Fibroblast of lung (primary cell): ENCODE measurements at regions not wholly inside any gene's neighbourhood (a gene's known extent, or its start where the extent isn't known, plus 50 kb on each side); places are given as distances from the start of the nearest gene placed in this dataset.

ENCODE experiments used
- EZH2 ChIP-seq: IDR thresholded peaks from 2 replicates; pipeline ENCODE4 v1.5.1; 2012; ENCODE audit warnings: low read length, control low read depth, mild to moderate bottlenecking; ENCODE audit errors: missing control alignments
- TF ChIP-seq, protein P1 (sequence below), 2 donors: IDR thresholded peaks in 1 of 2; conservative IDR thresholded peaks in 1 of 2; 1 replicate in 1 of 2; 2 replicates in 1 of 2; pipeline ENCODE4 v1.5.1; 2011 to 2012; ENCODE audit warnings: low read length in 2 of 2, control low read depth in 1 of 2, inconsistent platforms in 1 of 2, low read depth in 1 of 2, mild to moderate bottlenecking in 1 of 2

GRCh38 chr18:22831441-22831904 is 101.7 kb upstream of the RBBP8 start:
- TF ChIP-seq, protein P1, sequence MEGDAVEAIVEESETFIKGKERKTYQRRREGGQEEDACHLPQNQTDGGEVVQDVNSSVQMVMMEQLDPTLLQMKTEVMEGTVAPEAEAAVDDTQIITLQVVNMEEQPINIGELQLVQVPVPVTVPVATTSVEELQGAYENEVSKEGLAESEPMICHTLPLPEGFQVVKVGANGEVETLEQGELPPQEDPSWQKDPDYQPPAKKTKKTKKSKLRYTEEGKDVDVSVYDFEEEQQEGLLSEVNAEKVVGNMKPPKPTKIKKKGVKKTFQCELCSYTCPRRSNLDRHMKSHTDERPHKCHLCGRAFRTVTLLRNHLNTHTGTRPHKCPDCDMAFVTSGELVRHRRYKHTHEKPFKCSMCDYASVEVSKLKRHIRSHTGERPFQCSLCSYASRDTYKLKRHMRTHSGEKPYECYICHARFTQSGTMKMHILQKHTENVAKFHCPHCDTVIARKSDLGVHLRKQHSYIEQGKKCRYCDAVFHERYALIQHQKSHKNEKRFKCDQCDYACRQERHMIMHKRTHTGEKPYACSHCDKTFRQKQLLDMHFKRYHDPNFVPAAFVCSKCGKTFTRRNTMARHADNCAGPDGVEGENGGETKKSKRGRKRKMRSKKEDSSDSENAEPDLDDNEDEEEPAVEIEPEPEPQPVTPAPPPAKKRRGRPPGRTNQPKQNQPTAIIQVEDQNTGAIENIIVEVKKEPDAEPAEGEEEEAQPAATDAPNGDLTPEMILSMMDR (conservative IDR thresholded peaks at IDR 0.05 in 1 of 2, IDR thresholded peaks at IDR 0.05 in 1 of 2; ENCODE audit: low read depth in 1 of 2, low read length in 2 of 2), result no peak
- TF ChIP-seq EZH2, result no peak
